Transverse colon (tissue), 4 donors: ENCODE measurements at regions not wholly inside any gene's neighbourhood (a gene's known extent, or its start where the extent isn't known, plus 50 kb on each side); places are given as distances from the start of the nearest gene placed in this dataset.

ENCODE experiments used
- DNase-seq: peaks from one replicate; pipeline ENCODE4 v3.0.0-alpha.2; 2019
- H3K27ac ChIP-seq, 4 donors: fragments of 200-600 bp; sonication (generic); 2 replicates each; pipeline ENCODE4 v1.5.1; 2016 to 2018; ENCODE audit warnings: inconsistent platforms in 4 of 4
- H3K27me3 ChIP-seq: fragments of 200-600 bp; sonication (generic); 2 replicates; pipeline ENCODE4 v1.5.1; 2017; ENCODE audit warnings: inconsistent platforms
- H3K36me3 ChIP-seq, 4 donors: fragments of 200-600 bp; sonication (generic); 2 replicates each; pipeline ENCODE4 v1.5.1; 2017 to 2019; ENCODE audit warnings: inconsistent platforms in 4 of 4
- H3K4me1 ChIP-seq, 4 donors: fragments of 200-600 bp; sonication (generic); 2 replicates each; pipeline ENCODE4 v1.5.1; 2017 to 2020; ENCODE audit warnings: inconsistent platforms in 4 of 4
- H3K4me3 ChIP-seq, 4 donors: fragments of 200-600 bp; sonication (generic); 1 replicate in 1 of 4; 2 replicates in 3 of 4; pipeline versions ENCODE4 v1.5.1 to v1.6.1; 2017 to 2019; ENCODE audit warnings: inconsistent platforms in 4 of 4
- H3K9me3 ChIP-seq, 2 donors: fragments of 200-600 bp; sonication (generic); 2 replicates each; pipeline ENCODE4 v1.5.1; 2017 to 2019; ENCODE audit warnings: inconsistent platforms in 2 of 2
- EP300 ChIP-seq: sonication (generic); formaldehyde crosslinking; IDR thresholded peaks from one replicate; pipeline ENCODE4 v1.6.1; 2017; ENCODE audit warnings: antibody characterized with exemption, low read depth
- POLR2A ChIP-seq: fragments of 450-650 bp; IDR thresholded peaks from one replicate; pipeline ENCODE4 v1.6.1; 2016; ENCODE audit warnings: antibody characterized with exemption, mild to moderate bottlenecking, moderate library complexity
- POLR2AphosphoS5 ChIP-seq, 3 donors: sonication (generic); formaldehyde crosslinking; IDR thresholded peaks; one replicate each; pipeline ENCODE4 v1.6.1; 2016; ENCODE audit warnings: antibody characterized with exemption in 3 of 3
- WGBS, 2 donors: methylation state at CpG; one replicate each; pipeline ENCODE4 v1.1.5; 2018; ENCODE audit warnings: low coverage in 1 of 2; 5-methylcytosine and 5-hydroxymethylcytosine counted together
- in situ Hi-C, 4 donors: fragments of 200-750 bp; cut with MboI; loops; one replicate each; pipeline versions ENCODE4 v1.15.0 to v1.15.1; 2017; ENCODE audit warnings: low sequenced_read_pairs in 3 of 4, low pct_ligation_motif_present in 1 of 4, low pct_unique_long_range_greater_than_20kb in 1 of 4
- intact Hi-C: fragments of 100-400 bp; cut with DNase I; formaldehyde crosslinking; loops from one replicate; pipeline ENCODE4 v1.15.1; 2023; ENCODE audit warnings: low total_unique reads
- TF ChIP-seq, protein P1 (sequence below), 5 experiments: fragments of 200-600 bp in 3 of 5; fragments of 450-650 bp in 2 of 5; sonication (generic) in 3 of 5; IDR thresholded peaks; 1 replicate in 2 of 5; 2 replicates in 3 of 5; pipeline ENCODE4 v1.5.1; 2016 to 2017; ENCODE audit warnings: antibody characterized with exemption in 5 of 5, inconsistent platforms in 3 of 5, mild to moderate bottlenecking in 2 of 5, moderate library complexity in 1 of 5

DNA sequence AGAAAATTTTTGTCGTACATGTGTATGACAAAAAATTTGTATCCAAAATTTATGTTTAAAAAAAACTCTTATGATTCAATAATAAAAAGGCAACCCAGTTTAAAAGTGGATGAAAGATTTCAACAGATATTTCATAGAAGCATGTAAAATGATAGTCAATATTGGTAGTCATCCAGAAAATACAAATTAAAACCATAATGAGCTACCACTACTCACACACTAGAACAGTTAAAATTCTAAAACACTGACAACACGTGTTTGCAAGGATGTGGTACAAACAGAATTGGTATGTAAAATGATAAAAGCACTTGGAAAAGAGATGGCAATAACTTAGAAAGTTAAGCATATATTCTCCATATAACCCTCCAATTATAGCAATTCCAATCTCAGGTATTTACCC is 303.0 kb upstream of the NR2F2 start:
- Histone ChIP-seq H3K36me3 (no peaks in the 10 kb centered on the region), H3K27ac (no peak overlapping the region), H3K4me1 (no peaks in the 10 kb centered on the region), H3K27me3 (no peaks in the 10 kb centered on the region), H3K4me3 (no peak overlapping the region), H3K9me3 (no peaks in the 10 kb centered on the region)
- in situ Hi-C loops (no loop called here), intact Hi-C loops (no loop called here)
- TF ChIP-seq POLR2AphosphoS5 (IDR thresholded peaks at IDR 0.05) (no peak), EP300 (no peak), POLR2A (no peak)
- TF ChIP-seq, protein P1, sequence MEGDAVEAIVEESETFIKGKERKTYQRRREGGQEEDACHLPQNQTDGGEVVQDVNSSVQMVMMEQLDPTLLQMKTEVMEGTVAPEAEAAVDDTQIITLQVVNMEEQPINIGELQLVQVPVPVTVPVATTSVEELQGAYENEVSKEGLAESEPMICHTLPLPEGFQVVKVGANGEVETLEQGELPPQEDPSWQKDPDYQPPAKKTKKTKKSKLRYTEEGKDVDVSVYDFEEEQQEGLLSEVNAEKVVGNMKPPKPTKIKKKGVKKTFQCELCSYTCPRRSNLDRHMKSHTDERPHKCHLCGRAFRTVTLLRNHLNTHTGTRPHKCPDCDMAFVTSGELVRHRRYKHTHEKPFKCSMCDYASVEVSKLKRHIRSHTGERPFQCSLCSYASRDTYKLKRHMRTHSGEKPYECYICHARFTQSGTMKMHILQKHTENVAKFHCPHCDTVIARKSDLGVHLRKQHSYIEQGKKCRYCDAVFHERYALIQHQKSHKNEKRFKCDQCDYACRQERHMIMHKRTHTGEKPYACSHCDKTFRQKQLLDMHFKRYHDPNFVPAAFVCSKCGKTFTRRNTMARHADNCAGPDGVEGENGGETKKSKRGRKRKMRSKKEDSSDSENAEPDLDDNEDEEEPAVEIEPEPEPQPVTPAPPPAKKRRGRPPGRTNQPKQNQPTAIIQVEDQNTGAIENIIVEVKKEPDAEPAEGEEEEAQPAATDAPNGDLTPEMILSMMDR (IDR thresholded peaks at IDR 0.05) = no peak
- WGBS, 2 donors = 73 to 92% methylated on average over 1 to 2 of the region's 2 CpGs
- no peak for DNase-seq

- WGBS, 2 donors = 67 to 81% methylated on average over 2 of the region's 2 CpGs
Measured at GRCh38 chr15:96028620-96029019, 301.9 kb upstream of the NR2F2 start.

GRCh38 chr15:96029172-96029571 is 301.3 kb upstream of the NR2F2 start:
- no peaks in the 10 kb centered on the region for H3K27me3 ChIP-seq
- no peak overlapping the region for H3K4me3 ChIP-seq
- no peaks in the 10 kb centered on the region for H3K36me3 ChIP-seq
- DNase-seq = no peak
- H3K4me1 ChIP-seq = no peaks in the 10 kb centered on the region
- H3K9me3 ChIP-seq = no peaks in the 10 kb centered on the region
- intact Hi-C loops (no loop called here), in situ Hi-C loops (no loop called here)
- TF ChIP-seq, protein P1 (IDR thresholded peaks at IDR 0.05) = no peak
- TF ChIP-seq POLR2AphosphoS5 (IDR thresholded peaks at IDR 0.05) = no peak
- no peak for TF ChIP-seq EP300
- TF ChIP-seq POLR2A = no peak
- H3K27ac ChIP-seq = no peak overlapping the region

More at GRCh38 chr15:96028620-96029019, 301.9 kb upstream of the NR2F2 start:
- intact Hi-C loops (no loop called here), in situ Hi-C loops (no loop called here)
- Histone ChIP-seq H3K27ac (no peak overlapping the region), H3K27me3 (no peaks in the 10 kb centered on the region), H3K9me3 (no peaks in the 10 kb centered on the region), H3K4me1 (no peaks in the 10 kb centered on the region), H3K36me3 (no peaks in the 10 kb centered on the region), H3K4me3 (no peak overlapping the region)
- DNase-seq = no peak
- TF ChIP-seq POLR2AphosphoS5 (IDR thresholded peaks at IDR 0.05) = no peak
- TF ChIP-seq EP300 = no peak
- TF ChIP-seq, protein P1 (IDR thresholded peaks at IDR 0.05) = no peak
- no peak for TF ChIP-seq POLR2A

- in situ Hi-C loops = no loop called here
- Histone ChIP-seq H3K4me3 (no peak overlapping the region), H3K27me3 (no peaks in the 10 kb centered on the region), H3K9me3 (no peaks in the 10 kb centered on the region), H3K27ac (no peak overlapping the region), H3K4me1 (no peaks in the 10 kb centered on the region), H3K36me3 (no peaks in the 10 kb centered on the region)
- DNase-seq = no peak
- 67 to 82% methylated on average over 5 of the region's 5 CpGs for WGBS, 2 donors
- intact Hi-C loops = no loop called here
- TF ChIP-seq POLR2A (no peak), EP300 (no peak), POLR2AphosphoS5 (IDR thresholded peaks at IDR 0.05) (no peak)
- TF ChIP-seq, protein P1 (IDR thresholded peaks at IDR 0.05) = no peak
Measured at GRCh38 chr15:96031426-96032110, 298.9 kb upstream of the NR2F2 start.
